ENCODE measurements at regions not wholly inside any gene's neighbourhood (a gene's known extent, or its start where the extent isn't known, plus 50 kb on each side); places are given as distances from the start of the nearest gene placed in this dataset.

DNA sequence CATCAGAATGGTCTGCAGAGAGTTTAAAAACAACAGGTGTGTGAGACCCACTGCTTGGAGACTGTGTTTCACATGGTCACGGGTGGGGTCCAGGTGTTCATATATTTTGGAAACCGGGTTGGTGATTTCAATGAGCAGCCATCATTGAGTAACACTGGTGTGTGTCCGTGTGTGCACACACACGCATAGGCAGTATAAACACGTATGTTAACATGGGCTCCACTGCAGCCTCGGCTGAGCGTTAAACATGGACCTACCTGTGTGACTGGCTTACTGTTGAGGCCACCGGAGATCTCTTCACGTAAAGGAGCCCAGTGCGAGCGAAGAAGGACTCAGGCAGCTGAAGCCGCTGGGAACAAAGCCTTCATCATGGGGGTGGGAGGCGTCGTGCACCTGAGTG is 56.9 kb upstream of the TLR3 start:
- DNase-seq (ENCODE audit: low read depth, low spot score) = no peak
- no peak overlapping the region for H3K4me3 ChIP-seq (ENCODE audit: low read length)

- DNase-seq (ENCODE audit: low read depth, low spot score) = no peak
- no peak overlapping the region for H3K4me3 ChIP-seq (ENCODE audit: low read length)
Observed at GRCh38 chr4:186013419-186014186, 55.4 kb upstream of the TLR3 start.

GRCh38 chr4:186015212-186015817 is 53.6 kb upstream of the TLR3 start:
- no peak overlapping the region for H3K4me3 ChIP-seq (ENCODE audit: low read length)
- DNase-seq (ENCODE audit: low read depth, low spot score) = no peak

GRCh38 chr4:186016796-186017195 is 52.2 kb upstream of the TLR3 start:
- no peak overlapping the region for H3K4me3 ChIP-seq (ENCODE audit: low read length)
- no peak for DNase-seq (ENCODE audit: low read depth, low spot score)

GRCh38 chr4:186017801-186018200 is 51.2 kb upstream of the TLR3 start:
- DNase-seq (ENCODE audit: low read depth, low spot score) = no peak
- H3K4me3 ChIP-seq (ENCODE audit: low read length) = no peak overlapping the region

DNA sequence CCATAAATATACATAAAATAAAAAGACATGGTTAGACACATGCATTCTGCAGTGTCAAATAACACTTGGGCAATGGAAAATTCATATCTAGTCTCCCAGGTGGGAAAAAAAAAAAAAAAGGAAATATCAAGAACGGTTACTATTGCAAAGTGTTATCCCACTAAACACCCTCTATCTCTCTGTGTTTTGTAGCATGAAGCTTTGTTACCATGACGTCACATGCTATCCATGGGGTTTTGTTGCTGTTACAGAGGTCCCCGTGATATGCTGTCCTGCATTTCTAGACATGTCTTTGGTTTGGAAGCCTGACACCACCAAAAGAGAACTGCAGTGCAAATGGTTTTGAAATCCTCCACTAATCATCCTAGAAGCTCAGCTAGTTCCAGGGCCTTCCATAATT is 50.7 kb upstream of the TLR3 start:
- no peak overlapping the region for H3K4me3 ChIP-seq (ENCODE audit: low read length)
- DNase-seq (ENCODE audit: low read depth, low spot score) = no peak

- no peak overlapping the region for H3K4me3 ChIP-seq (ENCODE audit: low read length)
- no peak for DNase-seq (ENCODE audit: low read depth, low spot score)
Observed at GRCh38 chr4:186018784-186019183, 50.2 kb upstream of the TLR3 start.

All from Jurkat, Clone E6-1 (cell line).